Central memory CD8-positive, alpha-beta T cell (primary cell): ENCODE measurements at regions not wholly inside any gene's neighbourhood (a gene's known extent, or its start where the extent isn't known, plus 50 kb on each side); places are given as distances from the start of the nearest gene placed in this dataset.
"Not testable (repeated sequence)": the region's sequence is repeated elsewhere in the genome, so short reads cannot be mapped to it uniquely, and the experiment has no call there.

Experiments
- ATAC-seq: fragments of 150-1000 bp; cut with Tn5 transposase; replicated peaks from 2 replicates; pipeline ENCODE4 v1.10.0; 2022; ENCODE audit warnings: mild to moderate bottlenecking, moderate FRiP score, moderate number of reproducible peaks; ENCODE audit not compliant: poor library complexity, severe bottlenecking; ENCODE audit errors: extremely low read depth
- DNase-seq, 2 donors: peaks; one replicate each; pipeline ENCODE4 v3.0.0; 2021; ENCODE audit warnings: low spot score in 2 of 2
- H3K27ac Mint-ChIP-seq: one replicate; pipeline ENCODE4 v1.8.0; 2022; ENCODE audit warnings: low read depth, mild to moderate bottlenecking, moderate library complexity, mixed read lengths
- H3K27me3 Mint-ChIP-seq: one replicate; pipeline ENCODE4 v1.8.0; 2022; ENCODE audit warnings: mixed read lengths
- H3K36me3 Mint-ChIP-seq: one replicate; pipeline ENCODE4 v1.8.0; 2022; ENCODE audit warnings: mild to moderate bottlenecking, moderate library complexity, mixed read lengths; ENCODE audit not compliant: insufficient read depth
- H3K4me1 Mint-ChIP-seq: one replicate; pipeline ENCODE4 v1.8.0; 2022; ENCODE audit warnings: mixed read lengths
- H3K4me3 Mint-ChIP-seq: one replicate; pipeline ENCODE4 v1.8.0; 2022; ENCODE audit warnings: mild to moderate bottlenecking, moderate library complexity, mixed read lengths
- H3K9me3 Mint-ChIP-seq: one replicate; pipeline ENCODE4 v1.8.0; 2022; ENCODE audit warnings: mixed read lengths

GRCh38 chr7:81294897-81295515 is 376.2 kb upstream of the SEMA3C start:
- Mint-ChIP-seq H3K36me3 (peaks cover 2% of the 10 kb centered on the region), H3K27me3 (no peaks in the 10 kb centered on the region), H3K4me1 (no peaks in the 10 kb centered on the region), H3K9me3 (peaks cover 11% of the 10 kb centered on the region), H3K27ac (no peak overlapping the region), H3K4me3 (no peak overlapping the region)
- no peak for DNase-seq
- ATAC-seq, result no peak

- no peaks in the 10 kb centered on the region for H3K4me1 Mint-ChIP-seq
These were observed 375.0 kb upstream of the SEMA3C start for GRCh38 chr7:81293806-81294205.

GRCh38 chr7:81286754-81287153 is 367.9 kb upstream of the SEMA3C start:
- not testable (repeated sequence) for DNase-seq, H3K4me3 Mint-ChIP-seq, H3K27me3 Mint-ChIP-seq, H3K9me3 Mint-ChIP-seq, H3K4me1 Mint-ChIP-seq, ATAC-seq, H3K36me3 Mint-ChIP-seq, H3K27ac Mint-ChIP-seq

More at GRCh38 chr7:81293806-81294205, 375.0 kb upstream of the SEMA3C start:
- no peaks in the 10 kb centered on the region for H3K27me3 Mint-ChIP-seq
- H3K36me3 Mint-ChIP-seq, result peaks cover 2% of the 10 kb centered on the region
- H3K9me3 Mint-ChIP-seq, result peaks cover 6% of the 10 kb centered on the region
- H3K4me3 Mint-ChIP-seq, result no peak overlapping the region
- no peak overlapping the region for H3K27ac Mint-ChIP-seq
- DNase-seq (no peak), ATAC-seq (no peak)

GRCh38 chr7:81285142-81285871 is 366.5 kb upstream of the SEMA3C start:
- peaks cover 7% of the 10 kb centered on the region for H3K9me3 Mint-ChIP-seq
- no peaks in the 10 kb centered on the region for H3K27me3 Mint-ChIP-seq
- H3K27ac Mint-ChIP-seq, result no peak overlapping the region
- no peaks in the 10 kb centered on the region for H3K36me3 Mint-ChIP-seq
- DNase-seq (no peak), ATAC-seq (no peak)
- no peak overlapping the region for H3K4me3 Mint-ChIP-seq
- no peaks in the 10 kb centered on the region for H3K4me1 Mint-ChIP-seq

GRCh38 chr7:81284576-81284975 is 365.7 kb upstream of the SEMA3C start:
- H3K4me1 Mint-ChIP-seq, result no peaks in the 10 kb centered on the region
- no peaks in the 10 kb centered on the region for H3K27me3 Mint-ChIP-seq
- DNase-seq (no peak), ATAC-seq (no peak)
- H3K4me3 Mint-ChIP-seq, result no peak overlapping the region
- H3K27ac Mint-ChIP-seq, result no peak overlapping the region
- no peaks in the 10 kb centered on the region for H3K36me3 Mint-ChIP-seq
- H3K9me3 Mint-ChIP-seq, result peaks cover 7% of the 10 kb centered on the region

- Mint-ChIP-seq H3K36me3 (no peaks in the 10 kb centered on the region), H3K27ac (no peak overlapping the region), H3K9me3 (peaks cover 12% of the 10 kb centered on the region), H3K4me3 (no peak overlapping the region), H3K4me1 (no peaks in the 10 kb centered on the region), H3K27me3 (no peaks in the 10 kb centered on the region)
- DNase-seq (no peak), ATAC-seq (no peak)
These were observed 361.7 kb upstream of the SEMA3C start for GRCh38 chr7:81280531-81280930.

GRCh38 chr7:81277691-81278090 is 358.8 kb upstream of the SEMA3C start:
- ATAC-seq (no peak), DNase-seq (no peak)
- Mint-ChIP-seq H3K27me3 (no peaks in the 10 kb centered on the region), H3K4me1 (no peaks in the 10 kb centered on the region), H3K9me3 (peaks cover 17% of the 10 kb centered on the region), H3K27ac (no peak overlapping the region), H3K36me3 (no peaks in the 10 kb centered on the region), H3K4me3 (no peak overlapping the region)

- Mint-ChIP-seq H3K27ac (no peak overlapping the region), H3K4me3 (no peak overlapping the region), H3K36me3 (no peaks in the 10 kb centered on the region), H3K27me3 (no peaks in the 10 kb centered on the region), H3K4me1 (no peaks in the 10 kb centered on the region), H3K9me3 (peaks cover 10% of the 10 kb centered on the region)
- ATAC-seq (no peak), DNase-seq (no peak)
These were observed 354.9 kb upstream of the SEMA3C start for GRCh38 chr7:81273601-81274397.

GRCh38 chr7:81272176-81272575 is 353.3 kb upstream of the SEMA3C start:
- Mint-ChIP-seq H3K4me1 (no peaks in the 10 kb centered on the region), H3K27ac (no peak overlapping the region), H3K9me3 (peaks cover 15% of the 10 kb centered on the region), H3K4me3 (no peak overlapping the region), H3K36me3 (no peaks in the 10 kb centered on the region), H3K27me3 (no peaks in the 10 kb centered on the region)
- DNase-seq, result no peak
- ATAC-seq, result no peak

GRCh38 chr7:81268551-81268950 is 349.7 kb upstream of the SEMA3C start:
- ATAC-seq (no peak), DNase-seq (no peak)
- Mint-ChIP-seq H3K36me3 (no peaks in the 10 kb centered on the region), H3K27ac (no peak overlapping the region), H3K27me3 (no peaks in the 10 kb centered on the region), H3K4me3 (no peak overlapping the region), H3K9me3 (peaks cover 10% of the 10 kb centered on the region), H3K4me1 (no peaks in the 10 kb centered on the region)

GRCh38 chr7:81267508-81267907 is 348.7 kb upstream of the SEMA3C start:
- H3K27ac Mint-ChIP-seq, result no peak overlapping the region
- no peaks in the 10 kb centered on the region for H3K4me1 Mint-ChIP-seq
- ATAC-seq (no peak), DNase-seq (no peak)
- no peak overlapping the region for H3K4me3 Mint-ChIP-seq
- peaks cover 13% of the 10 kb centered on the region for H3K9me3 Mint-ChIP-seq
- no peaks in the 10 kb centered on the region for H3K27me3 Mint-ChIP-seq
- no peaks in the 10 kb centered on the region for H3K36me3 Mint-ChIP-seq

- Mint-ChIP-seq H3K4me3 (no peak overlapping the region), H3K27me3 (no peaks in the 10 kb centered on the region), H3K9me3 (peaks cover 28% of the 10 kb centered on the region), H3K36me3 (no peaks in the 10 kb centered on the region), H3K4me1 (no peaks in the 10 kb centered on the region), H3K27ac (no peak overlapping the region)
- ATAC-seq, result no peak
- DNase-seq, result no peak
These were observed 345.3 kb upstream of the SEMA3C start for GRCh38 chr7:81264116-81264515.

- DNase-seq, result no peak
- no peaks in the 10 kb centered on the region for H3K27me3 Mint-ChIP-seq
- no peak overlapping the region for H3K4me3 Mint-ChIP-seq
- no peaks in the 10 kb centered on the region for H3K36me3 Mint-ChIP-seq
- H3K9me3 Mint-ChIP-seq, result peaks cover 28% of the 10 kb centered on the region
- H3K27ac Mint-ChIP-seq, result no peak overlapping the region
- no peaks in the 10 kb centered on the region for H3K4me1 Mint-ChIP-seq
- no peak for ATAC-seq
These were observed 341.3 kb upstream of the SEMA3C start for GRCh38 chr7:81260152-81260551.
